GM12878 (cell line): ENCODE measurements at regions not wholly inside any gene's neighbourhood (a gene's known extent, or its start where the extent isn't known, plus 50 kb on each side); places are given as distances from the start of the nearest gene placed in this dataset.

Experiments
- BRCA1 ChIP-seq: IDR thresholded peaks from 2 replicates; pipeline ENCODE4 v1.6.1; 2011; ENCODE audit warnings: low read depth, low read length, improper control_type of control experiment
- CHD4 ChIP-seq: fragments of 200-600 bp; sonication (generic); IDR thresholded peaks from 2 replicates; pipeline ENCODE4 v1.6.1; 2016; ENCODE audit warnings: mild to moderate bottlenecking
- CTCF ChIP-seq, 3 experiments: IDR thresholded peaks in 2 of 3; conservative IDR thresholded peaks in 1 of 3; 2 replicates each; pipeline ENCODE4 v1.5.1; 2011; ENCODE audit warnings: low read depth in 3 of 3, low read length in 3 of 3, mild to moderate bottlenecking in 3 of 3, control low read depth in 2 of 3, moderate library complexity in 2 of 3, inconsistent platforms in 1 of 3, mixed read lengths in 1 of 3; ENCODE audit not compliant: control insufficient read depth in 2 of 3, insufficient read depth in 1 of 3; ENCODE audit errors: extremely low read depth in 1 of 3
- IRF5 ChIP-seq: fragments of 450-650 bp; IDR thresholded peaks from 2 replicates; pipeline ENCODE4 v1.6.1; 2017; ENCODE audit warnings: borderline replicate concordance
- MXI1 ChIP-seq: fragments of 150-350 bp; IDR thresholded peaks from 2 replicates; pipeline ENCODE4 v1.6.1; 2011; ENCODE audit warnings: low read depth, mild to moderate bottlenecking, inconsistent platforms, low read length, improper control_type of control experiment
- PAX8 ChIP-seq: fragments of 450-650 bp; IDR thresholded peaks from 2 replicates; pipeline ENCODE4 v1.6.1; 2017; ENCODE audit warnings: mild to moderate bottlenecking, moderate library complexity
- POLR2A ChIP-seq: IDR thresholded peaks from 2 replicates; pipeline ENCODE4 v1.6.1; 2011; ENCODE audit warnings: low read depth, mild to moderate bottlenecking, low read length
- POLR2AphosphoS5 ChIP-seq: IDR thresholded peaks from 2 replicates; pipeline ENCODE4 v1.6.1; 2011; ENCODE audit warnings: mild to moderate bottlenecking, low read length, inconsistent platforms
- RFX5 ChIP-seq: IDR thresholded peaks from 2 replicates; pipeline ENCODE4 v1.6.1; 2011; ENCODE audit warnings: low read depth, low read length, improper control_type of control experiment
- TAF1 ChIP-seq: IDR thresholded peaks from 2 replicates; pipeline ENCODE4 v1.6.1; 2011; ENCODE audit warnings: mild to moderate bottlenecking, low read depth, low read length, borderline replicate concordance
- TF ChIP-seq, protein P1 (sequence below): fragments of 450-650 bp; formaldehyde crosslinking; IDR thresholded peaks from 2 replicates; pipeline ENCODE4 v1.4.0; 2020; ENCODE audit warnings: mild to moderate bottlenecking, moderate library complexity

- TF ChIP-seq CTCF (IDR thresholded peaks at IDR 0.05 in 2 of 3, conservative IDR thresholded peaks at IDR 0.05 in 1 of 3; ENCODE audit: control insufficient read depth in 2 of 3, extremely low read depth in 1 of 3, insufficient read depth in 1 of 3, low read depth in 3 of 3, low read length in 3 of 3) (no peak), MXI1 (no peak), IRF5 (no peak), POLR2A (no peak), CHD4 (no peak), POLR2AphosphoS5 (no peak), TAF1 (no peak), PAX8 (no peak), RFX5 (no peak), BRCA1 (no peak)
- TF ChIP-seq, protein P1, sequence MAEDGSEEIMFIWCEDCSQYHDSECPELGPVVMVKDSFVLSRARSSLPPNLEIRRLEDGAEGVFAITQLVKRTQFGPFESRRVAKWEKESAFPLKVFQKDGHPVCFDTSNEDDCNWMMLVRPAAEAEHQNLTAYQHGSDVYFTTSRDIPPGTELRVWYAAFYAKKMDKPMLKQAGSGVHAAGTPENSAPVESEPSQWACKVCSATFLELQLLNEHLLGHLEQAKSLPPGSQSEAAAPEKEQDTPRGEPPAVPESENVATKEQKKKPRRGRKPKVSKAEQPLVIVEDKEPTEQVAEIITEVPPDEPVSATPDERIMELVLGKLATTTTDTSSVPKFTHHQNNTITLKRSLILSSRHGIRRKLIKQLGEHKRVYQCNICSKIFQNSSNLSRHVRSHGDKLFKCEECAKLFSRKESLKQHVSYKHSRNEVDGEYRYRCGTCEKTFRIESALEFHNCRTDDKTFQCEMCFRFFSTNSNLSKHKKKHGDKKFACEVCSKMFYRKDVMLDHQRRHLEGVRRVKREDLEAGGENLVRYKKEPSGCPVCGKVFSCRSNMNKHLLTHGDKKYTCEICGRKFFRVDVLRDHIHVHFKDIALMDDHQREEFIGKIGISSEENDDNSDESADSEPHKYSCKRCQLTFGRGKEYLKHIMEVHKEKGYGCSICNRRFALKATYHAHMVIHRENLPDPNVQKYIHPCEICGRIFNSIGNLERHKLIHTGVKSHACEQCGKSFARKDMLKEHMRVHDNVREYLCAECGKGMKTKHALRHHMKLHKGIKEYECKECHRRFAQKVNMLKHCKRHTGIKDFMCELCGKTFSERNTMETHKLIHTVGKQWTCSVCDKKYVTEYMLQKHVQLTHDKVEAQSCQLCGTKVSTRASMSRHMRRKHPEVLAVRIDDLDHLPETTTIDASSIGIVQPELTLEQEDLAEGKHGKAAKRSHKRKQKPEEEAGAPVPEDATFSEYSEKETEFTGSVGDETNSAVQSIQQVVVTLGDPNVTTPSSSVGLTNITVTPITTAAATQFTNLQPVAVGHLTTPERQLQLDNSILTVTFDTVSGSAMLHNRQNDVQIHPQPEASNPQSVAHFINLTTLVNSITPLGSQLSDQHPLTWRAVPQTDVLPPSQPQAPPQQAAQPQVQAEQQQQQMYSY = no peak
Measured at GRCh38 chr13:107223867-107224266, 655.9 kb upstream of the ARGLU1 start.
